ENCODE measurements at regions not wholly inside any gene's neighbourhood (a gene's known extent, or its start where the extent isn't known, plus 50 kb on each side); places are given as distances from the start of the nearest gene placed in this dataset.
"Not testable (repeated sequence)": the region's sequence is repeated elsewhere in the genome, so short reads cannot be mapped to it uniquely, and the experiment has no call there.

GRCh38 chr3:87793337-87793877 is 265.4 kb downstream of the CGGBP1 start:
- no peak for DNase-seq (ENCODE audit: low spot score)

- DNase-seq (ENCODE audit: low spot score): no peak
Observed at GRCh38 chr3:87792534-87793336, 266.1 kb downstream of the CGGBP1 start, which contains the start of gene HTR1F. Gene HTR1F (plus strand): TSS chr3:87792706.

GRCh38 chr3:87792198-87792533 is 266.6 kb downstream of the CGGBP1 start:
- DNase-seq (ENCODE audit: low spot score): no peak

- DNase-seq (ENCODE audit: low spot score): no peak
Observed at GRCh38 chr3:87791248-87792027, 267.4 kb downstream of the CGGBP1 start.

- DNase-seq (ENCODE audit: low spot score): not testable (repeated sequence)
Observed at GRCh38 chr3:87789049-87789448, 269.8 kb downstream of the CGGBP1 start.

- DNase-seq (ENCODE audit: low spot score): no peak
Observed at GRCh38 chr3:87788516-87788915, 270.3 kb downstream of the CGGBP1 start.

GRCh38 chr3:87780811-87781210 is 278.0 kb downstream of the CGGBP1 start:
- no peak for DNase-seq (ENCODE audit: low spot score)

- no peak for DNase-seq (ENCODE audit: low spot score)
Observed at GRCh38 chr3:87778876-87779275, 279.9 kb downstream of the CGGBP1 start.

GRCh38 chr3:87771337-87772192 is 287.2 kb downstream of the CGGBP1 start:
- DNase-seq (ENCODE audit: low spot score): peak; percentile 11

- DNase-seq (ENCODE audit: low spot score): no peak
Observed at GRCh38 chr3:87766721-87767120, 292.1 kb downstream of the CGGBP1 start.

- DNase-seq (ENCODE audit: low spot score): no peak
Observed at GRCh38 chr3:87765256-87765655, 293.5 kb downstream of the CGGBP1 start.

GRCh38 chr3:87761795-87762194 is 297.0 kb downstream of the CGGBP1 start:
- no peak for DNase-seq (ENCODE audit: low spot score)

- DNase-seq (ENCODE audit: low spot score): no peak
Observed at GRCh38 chr3:87761341-87761740, 297.5 kb downstream of the CGGBP1 start.

GRCh38 chr3:87756616-87757015 is 302.2 kb downstream of the CGGBP1 start:
- DNase-seq (ENCODE audit: low spot score): no peak

GRCh38 chr3:87755852-87756251 is 303.0 kb downstream of the CGGBP1 start:
- no peak for DNase-seq (ENCODE audit: low spot score)

GRCh38 chr3:87742250-87742649 is 316.6 kb downstream of the CGGBP1 start:
- DNase-seq (ENCODE audit: low spot score): no peak

GRCh38 chr3:87740894-87741293 is 317.9 kb downstream of the CGGBP1 start:
- DNase-seq (ENCODE audit: low spot score): not testable (repeated sequence)

GRCh38 chr3:87737817-87738216 is 321.0 kb downstream of the CGGBP1 start:
- not testable (repeated sequence) for DNase-seq (ENCODE audit: low spot score)

- DNase-seq (ENCODE audit: low spot score): no peak
Observed at GRCh38 chr3:87733671-87734367, 325.0 kb downstream of the CGGBP1 start.

GRCh38 chr3:87732294-87732693 is 326.5 kb downstream of the CGGBP1 start:
- DNase-seq (ENCODE audit: low spot score): no peak

GRCh38 chr3:87727783-87728182 is 331.0 kb downstream of the CGGBP1 start:
- DNase-seq (ENCODE audit: low spot score): no peak
